ENCODE measurements at regions not wholly inside any gene's neighbourhood (a gene's known extent, or its start where the extent isn't known, plus 50 kb on each side); places are given as distances from the start of the nearest gene placed in this dataset.

GRCh38 chr5:143671674-143672569 lies 140.0 kb upstream of the HMHB1 start:
- no peak for DNase-seq (ENCODE audit: extremely low spot score)
- TF ChIP-seq CTCF (IDR thresholded peaks at IDR 0.05; ENCODE audit: control extremely low read depth, extremely low read depth, low read depth, missing control alignments), result no peak
- ChIA-PET CTCF (interaction anchor here (1.0 kb wide), 1 partner anchor 153 kb away, joined by 3 read pairs; no protein-coding TSS in a partner anchor), POLR2A (no interaction called here)

DNA sequence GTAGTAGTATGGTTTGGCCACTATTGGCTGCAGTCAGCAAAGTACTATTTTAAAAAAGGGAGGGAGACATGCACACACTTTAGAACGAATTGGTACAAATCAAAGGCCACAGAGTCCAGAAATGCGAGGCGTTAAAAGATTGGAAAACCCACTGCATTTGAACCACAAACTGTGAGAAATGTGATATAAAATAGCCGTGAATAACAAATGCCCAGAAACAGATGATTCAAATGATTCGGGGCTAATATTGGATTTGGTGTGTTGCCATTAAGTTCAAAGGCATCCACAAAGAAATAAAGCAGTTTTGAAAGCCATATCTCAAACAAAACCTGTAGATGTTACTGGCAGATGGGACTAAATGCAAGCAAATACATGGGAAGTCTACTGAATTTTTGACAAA lies 140.9 kb upstream of the HMHB1 start:
- no peak for DNase-seq (ENCODE audit: extremely low spot score)
- no peak for TF ChIP-seq CTCF (IDR thresholded peaks at IDR 0.05; ENCODE audit: control extremely low read depth, extremely low read depth, low read depth, missing control alignments)
- ChIA-PET CTCF (interaction anchor here (1.0 to 1.2 kb wide), 2 partner anchors 15 to 23 kb away, joined by 3 read pairs; no protein-coding TSS in a partner anchor), POLR2A (no interaction called here)

DNA sequence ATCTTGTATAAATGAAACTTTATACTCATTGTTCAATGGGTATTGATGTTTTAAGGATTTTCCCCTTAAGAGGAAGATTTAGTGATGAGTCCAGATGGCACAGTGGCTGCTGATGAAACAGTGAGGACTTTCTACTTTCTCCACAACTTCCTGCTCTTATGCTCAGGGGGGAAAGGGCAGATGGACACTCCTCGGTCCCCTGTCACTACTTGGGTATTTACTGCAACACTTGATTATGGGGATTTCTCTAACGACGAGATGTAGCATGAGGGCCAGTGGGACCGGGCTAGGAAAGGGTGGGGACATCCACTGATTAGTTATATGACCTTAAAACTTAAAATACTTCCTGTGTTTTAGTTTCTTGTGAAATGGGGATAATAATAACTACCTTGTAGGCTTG lies 146.1 kb upstream of the HMHB1 start:
- CTCF ChIA-PET, result interaction anchor here (1.3 to 2.0 kb wide), 3 partner anchors 8 to 14 kb away, joined by 3 to 7 read pairs (median 4); no protein-coding TSS in a partner anchor
- TF ChIP-seq CTCF (IDR thresholded peaks at IDR 0.05; ENCODE audit: control extremely low read depth, extremely low read depth, low read depth, missing control alignments), result no peak
- DNase-seq (ENCODE audit: extremely low spot score), result no peak
- POLR2A ChIA-PET, result no interaction called here

- TF ChIP-seq CTCF (IDR thresholded peaks at IDR 0.05; ENCODE audit: control extremely low read depth, extremely low read depth, low read depth, missing control alignments), result no peak
- no peak for DNase-seq (ENCODE audit: extremely low spot score)
- POLR2A ChIA-PET, result no interaction called here
- CTCF ChIA-PET, result interaction anchor here (1.3 to 2.0 kb wide), 4 partner anchors 9 to 13 kb away, joined by 3 to 7 read pairs (median 4); no protein-coding TSS in a partner anchor
Measured at GRCh38 chr5:143664623-143665022, 147.3 kb upstream of the HMHB1 start.

GRCh38 chr5:143663872-143664271 lies 148.1 kb upstream of the HMHB1 start:
- no peak for TF ChIP-seq CTCF (IDR thresholded peaks at IDR 0.05; ENCODE audit: control extremely low read depth, extremely low read depth, low read depth, missing control alignments)
- ChIA-PET POLR2A (no interaction called here), CTCF (interaction anchor here (2.0 kb wide), 1 partner anchor 9 kb away, joined by 7 read pairs; no protein-coding TSS in a partner anchor)
- DNase-seq (ENCODE audit: extremely low spot score), result no peak

DNA sequence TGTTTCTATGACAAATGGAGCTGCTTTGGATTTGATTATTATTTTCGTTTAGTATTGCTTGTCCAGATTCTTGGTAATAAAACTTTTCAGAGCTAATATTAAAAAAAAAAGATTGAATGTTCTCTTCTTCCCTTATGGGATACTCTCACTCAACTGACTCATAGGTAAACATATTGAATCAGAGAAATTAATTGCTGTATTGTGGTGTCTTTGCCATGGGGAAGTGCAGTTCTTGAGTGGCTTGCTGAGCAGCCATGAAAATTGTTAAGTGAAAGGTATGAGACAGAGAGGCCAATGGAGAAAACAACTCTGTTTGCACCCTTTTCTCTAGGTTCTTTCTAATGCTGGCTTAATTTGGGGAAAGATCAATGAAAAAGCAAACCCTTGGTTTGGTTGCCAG lies 149.9 kb upstream of the HMHB1 start:
- ChIA-PET CTCF (no interaction called here), POLR2A (no interaction called here)
- no peak for TF ChIP-seq CTCF (IDR thresholded peaks at IDR 0.05; ENCODE audit: control extremely low read depth, extremely low read depth, low read depth, missing control alignments)
- DNase-seq (ENCODE audit: extremely low spot score), result no peak
